IPS-11a (cell line): ENCODE measurements at regions not wholly inside any gene's neighbourhood (a gene's known extent, or its start where the extent isn't known, plus 50 kb on each side); places are given as distances from the start of the nearest gene placed in this dataset.
"Not testable (repeated sequence)": the region's sequence is repeated elsewhere in the genome, so short reads cannot be mapped to it uniquely, and the experiment has no call there.

Experiments used
- H3K4me3 ChIP-seq: one replicate; pipeline ENCODE4 v1.5.1; 2013; ENCODE audit warnings: low read depth, low read length, control low read depth

GRCh38 chr9:97182532-97182931, 124.9 kb upstream of the CCDC180 start:
- H3K4me3 ChIP-seq: not testable (repeated sequence)

GRCh38 chr9:97179616-97180015, 127.8 kb upstream of the CCDC180 start:
- H3K4me3 ChIP-seq: no peak overlapping the region

- no peak overlapping the region for H3K4me3 ChIP-seq
These were observed 131.3 kb upstream of the CCDC180 start for GRCh38 chr9:97176206-97176605.

DNA sequence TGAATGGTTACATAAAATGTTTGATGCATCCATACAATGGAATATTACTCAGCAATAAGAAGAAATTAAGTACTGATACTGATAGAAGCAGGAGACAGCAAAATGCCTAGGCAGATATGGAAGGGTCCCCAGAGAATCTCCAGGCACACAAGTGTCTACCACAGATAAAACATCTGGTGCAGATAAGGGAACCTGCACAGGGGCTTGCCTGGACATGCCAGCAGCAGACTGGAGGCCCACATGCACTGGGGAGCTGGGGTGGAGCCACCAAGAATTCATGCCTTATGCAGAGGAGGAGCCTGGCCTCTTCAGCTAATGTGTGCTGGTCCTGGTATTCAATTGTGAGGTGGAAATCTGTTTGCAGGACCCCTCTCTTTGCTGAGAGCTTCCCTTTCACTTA, 129.2 kb upstream of the CTSV start:
- not testable (repeated sequence) for H3K4me3 ChIP-seq

DNA sequence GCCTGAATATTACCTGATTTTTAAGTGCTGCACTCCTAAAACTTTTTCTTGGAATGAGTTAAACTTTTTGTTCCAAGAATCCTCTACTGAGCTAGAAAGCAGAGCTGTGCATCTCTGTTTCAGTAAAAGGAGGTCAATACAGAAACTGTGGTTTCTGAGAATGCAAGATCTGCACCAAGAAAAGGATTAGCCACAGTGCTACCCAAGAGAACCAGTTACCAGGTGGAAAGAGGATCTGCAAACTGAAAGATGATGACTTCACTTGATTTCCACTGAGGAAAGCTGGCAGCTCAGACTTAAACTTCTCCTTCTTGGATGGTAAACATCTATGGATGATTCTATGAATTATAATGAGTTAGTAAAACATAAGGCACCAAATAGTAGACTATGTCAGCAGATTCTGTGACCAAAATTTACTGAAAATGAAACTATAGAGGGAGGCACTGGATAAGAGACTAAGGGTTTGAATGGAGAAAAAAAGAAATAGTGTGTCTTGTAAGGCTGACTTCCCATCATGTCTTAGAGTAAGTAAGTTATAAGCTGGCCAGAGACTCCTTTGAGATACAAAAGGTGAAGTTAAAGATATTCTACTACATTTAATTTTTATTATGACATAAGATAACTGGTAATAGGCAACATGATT, 127.7 kb upstream of the CTSV start:
- H3K4me3 ChIP-seq: not testable (repeated sequence)

- H3K4me3 ChIP-seq: no peak overlapping the region
These were observed 121.3 kb upstream of the CTSV start for GRCh38 chr9:97160255-97160654.

GRCh38 chr9:97158722-97159121, 119.8 kb upstream of the CTSV start:
- H3K4me3 ChIP-seq: not testable (repeated sequence)

DNA sequence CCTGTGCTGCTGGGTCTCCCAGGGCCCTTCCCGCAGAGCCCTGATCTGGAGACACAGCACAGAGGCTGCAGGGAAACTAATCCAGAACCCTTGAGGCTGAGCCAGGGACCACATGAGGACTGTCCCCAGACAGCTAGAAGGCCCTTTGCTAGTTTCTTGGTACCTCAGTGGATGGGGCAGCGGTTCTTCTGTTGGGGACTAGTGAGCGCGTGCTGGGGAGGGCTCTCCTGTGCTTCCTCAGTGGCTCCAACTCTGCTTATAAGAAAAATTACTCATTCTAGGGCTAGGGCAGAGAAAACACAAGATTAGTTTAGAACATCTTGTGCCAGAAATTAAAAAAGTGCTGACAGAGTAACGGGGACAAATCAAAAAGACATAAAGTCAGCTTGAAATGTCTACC, 116.5 kb upstream of the CTSV start:
- not testable (repeated sequence) for H3K4me3 ChIP-seq

DNA sequence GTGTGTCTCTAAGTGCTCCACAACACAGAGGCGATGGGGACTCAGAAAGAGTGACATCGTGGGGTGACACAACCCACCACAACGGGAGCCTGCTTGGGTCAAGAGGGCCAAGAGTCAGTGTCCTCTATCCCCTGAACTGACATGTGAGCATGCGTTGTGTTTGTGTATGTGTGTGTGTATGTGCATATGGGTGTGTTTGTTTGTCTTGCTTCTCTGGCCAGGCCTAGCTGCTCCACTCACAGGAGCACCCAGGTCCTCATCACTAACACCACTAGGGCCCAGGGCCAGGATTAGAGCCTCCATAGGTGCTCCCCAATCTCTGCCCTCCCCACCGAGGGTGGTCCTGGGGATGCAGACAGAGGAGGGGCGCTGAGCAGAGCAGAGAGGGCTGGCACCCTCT, 115.0 kb upstream of the CTSV start:
- H3K4me3 ChIP-seq: no peak overlapping the region

DNA sequence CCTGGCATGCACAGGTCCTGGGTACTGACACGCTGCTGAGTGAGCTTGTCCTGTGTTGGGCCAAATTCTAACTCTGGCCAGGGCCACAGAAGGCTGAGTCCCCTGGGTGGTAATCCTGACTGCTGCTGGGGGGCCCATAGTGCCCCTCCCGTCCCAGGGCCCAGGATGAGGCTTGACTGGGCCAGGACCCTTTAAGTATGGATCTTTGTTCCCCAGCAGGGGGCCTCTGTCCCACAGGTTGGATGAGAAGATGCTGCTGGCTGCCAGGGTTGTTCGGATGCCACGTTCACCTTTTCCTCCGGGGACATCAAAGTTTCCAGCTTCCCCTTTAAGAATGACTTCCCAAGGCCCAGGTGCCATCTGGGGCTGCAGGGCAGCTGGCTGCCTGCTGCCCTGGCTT, 114.2 kb upstream of the CTSV start:
- H3K4me3 ChIP-seq: not testable (repeated sequence)

DNA sequence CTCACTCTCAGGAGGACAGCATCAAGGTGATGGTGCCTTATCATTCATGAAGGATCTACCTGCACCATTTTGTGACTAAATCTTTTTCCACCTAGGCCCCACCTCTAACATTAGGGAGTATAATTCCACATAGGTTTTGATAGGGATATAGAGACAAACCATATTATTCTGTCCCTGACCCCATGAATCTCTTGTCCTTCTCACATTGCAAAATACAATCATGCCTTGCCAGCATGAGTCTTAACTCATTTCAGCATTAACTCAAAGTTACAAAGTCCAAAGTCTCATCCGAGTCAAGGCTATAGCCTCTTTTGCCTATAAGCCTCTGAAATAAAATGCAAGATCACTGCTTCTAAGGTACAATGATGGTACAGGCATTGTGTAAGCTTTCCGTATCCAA, 111.5 kb upstream of the CTSV start:
- not testable (repeated sequence) for H3K4me3 ChIP-seq

- H3K4me3 ChIP-seq: not testable (repeated sequence)
These were observed 109.5 kb upstream of the CTSV start for GRCh38 chr9:97148428-97148827.

GRCh38 chr9:97145680-97146079, 106.7 kb upstream of the CTSV start:
- not testable (repeated sequence) for H3K4me3 ChIP-seq

GRCh38 chr9:97140566-97140965, 101.6 kb upstream of the CTSV start:
- H3K4me3 ChIP-seq: no peak overlapping the region

- H3K4me3 ChIP-seq: no peak overlapping the region
These were observed 97.5 kb upstream of the CTSV start for GRCh38 chr9:97136421-97136820.

DNA sequence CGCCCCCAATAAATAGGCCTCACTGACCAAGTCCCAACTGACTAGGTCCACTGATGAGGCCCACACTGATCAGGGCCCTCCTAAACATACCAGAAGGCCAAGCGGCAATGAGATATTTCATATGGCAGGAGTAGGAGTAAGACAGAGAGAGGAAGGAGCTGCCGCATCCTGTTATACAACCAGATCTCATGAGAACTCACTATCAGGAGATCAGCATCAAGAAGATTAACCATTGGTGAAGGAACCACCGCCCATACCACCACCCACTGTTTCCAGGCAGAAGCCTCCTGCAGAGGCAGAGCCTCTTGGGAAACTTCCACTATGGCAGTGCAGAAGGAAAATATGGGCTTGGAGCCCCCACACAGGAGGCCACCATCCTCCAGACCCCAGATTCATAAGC, 95.0 kb upstream of the CTSV start:
- H3K4me3 ChIP-seq: not testable (repeated sequence)

- H3K4me3 ChIP-seq: no peak overlapping the region
These were observed 93.9 kb upstream of the CTSV start for GRCh38 chr9:97132865-97133264.

DNA sequence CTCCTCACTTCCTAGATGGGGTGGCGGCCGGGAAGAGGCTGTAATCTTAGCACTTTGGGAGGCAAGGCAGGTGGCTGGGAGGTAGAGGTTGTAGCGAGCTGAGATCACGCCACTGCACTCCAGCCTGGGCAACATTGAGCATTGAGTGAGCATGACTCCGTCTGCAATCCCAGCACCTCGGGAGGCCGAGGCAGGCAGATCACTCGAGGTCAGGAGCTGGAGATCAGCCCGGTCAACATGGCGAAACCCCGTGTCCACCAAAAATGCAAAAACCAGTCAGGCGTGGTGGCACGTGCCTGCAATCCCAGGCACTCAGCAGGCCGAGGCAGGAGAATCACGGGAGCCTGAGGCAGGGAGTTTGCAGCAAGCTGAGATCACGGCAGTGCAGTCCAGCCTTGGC, 91.9 kb upstream of the CTSV start:
- not testable (repeated sequence) for H3K4me3 ChIP-seq

DNA sequence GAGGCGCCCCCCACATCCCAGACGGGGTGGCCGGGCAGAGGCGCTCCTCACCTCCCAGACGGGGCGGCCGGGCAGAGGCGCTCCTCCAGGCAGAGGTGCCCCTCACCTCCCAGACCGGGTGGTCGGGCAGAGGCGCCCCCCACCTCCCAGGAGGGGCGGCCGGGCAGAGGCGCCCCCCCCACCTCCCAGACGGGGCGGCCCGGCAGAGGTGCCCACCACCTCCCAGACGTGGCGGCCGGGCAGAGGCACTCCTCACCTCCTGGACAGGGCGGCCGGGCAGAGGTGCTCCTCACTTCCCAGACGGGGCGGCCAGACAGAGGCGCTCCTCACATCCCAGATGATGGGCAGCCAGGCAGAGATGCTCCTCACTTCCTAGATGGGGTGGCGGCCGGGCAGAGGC, 91.4 kb upstream of the CTSV start:
- H3K4me3 ChIP-seq: not testable (repeated sequence)

GRCh38 chr9:97128919-97129318, 90.0 kb upstream of the CTSV start:
- no peak overlapping the region for H3K4me3 ChIP-seq

GRCh38 chr9:97124256-97124655, 85.3 kb upstream of the CTSV start:
- no peak overlapping the region for H3K4me3 ChIP-seq

GRCh38 chr9:97110696-97111095, 71.8 kb upstream of the CTSV start:
- no peak overlapping the region for H3K4me3 ChIP-seq

DNA sequence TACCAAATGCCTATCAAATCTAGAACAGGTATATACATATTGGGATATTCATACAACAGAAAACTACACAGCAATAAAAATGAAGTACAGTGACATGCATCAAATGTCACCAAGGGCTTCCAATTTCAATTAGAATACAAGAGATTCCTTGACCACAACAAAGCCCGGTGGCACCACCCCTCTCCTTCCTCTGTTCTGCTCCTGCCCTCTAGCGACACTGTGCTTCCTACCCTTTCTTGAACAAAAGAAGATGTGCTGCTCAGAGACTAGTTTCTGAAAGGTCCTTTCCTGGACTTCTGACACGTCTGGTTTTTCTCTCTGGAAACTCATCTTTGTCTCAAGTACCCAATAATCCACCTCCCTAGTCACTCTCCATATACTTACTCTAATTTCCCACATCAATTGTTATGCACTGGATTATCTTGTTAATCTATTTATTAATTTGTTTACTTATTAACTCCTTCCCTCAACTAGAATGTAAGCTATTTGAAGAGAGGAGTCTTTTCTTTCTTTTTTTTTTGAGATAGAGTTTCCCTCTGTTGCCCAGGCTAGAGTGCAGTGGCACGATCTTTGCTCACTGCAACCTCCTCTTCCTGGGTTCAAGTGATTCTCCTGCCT, 70.4 kb upstream of the CTSV start:
- no peak overlapping the region for H3K4me3 ChIP-seq
